H1 (cell line): ENCODE measurements at regions not wholly inside any gene's neighbourhood (a gene's known extent, or its start where the extent isn't known, plus 50 kb on each side); places are given as distances from the start of the nearest gene placed in this dataset.
A peak's percentile ranks its signal among the peaks of the same experiment; 100 is the strongest.

Experiments
- CTCF ChIA-PET: fragments of 300-600 bp; sonication (Branson Sonifier 250); formaldehyde crosslinking; loops from one replicate; lab custom pipeline; 2021; ENCODE audit not compliant: partially characterized antibody; lab: Charles Lee
- POLR2A ChIA-PET: fragments of 300-600 bp; sonication (Branson Sonifier 250); formaldehyde crosslinking; loops from one replicate; lab custom pipeline; 2021; ENCODE audit warnings: inconsistent platforms; ENCODE audit not compliant: partially characterized antibody; lab: Charles Lee
- DNase-seq, 2 experiments: peaks; one replicate each; pipeline versions ENCODE4 v3.0.0 to v3.0.0-alpha.2; 2010 to 2022; ENCODE audit warnings: low spot score in 2 of 2, low read depth in 1 of 2, mixed read lengths in 1 of 2
- FAIRE-seq: peaks from 2 replicates; lab custom pipeline; 2011; peaks lifted over from hg19 to GRCh38; lab: Jason Lieb, UNC
- H2AFZ ChIP-seq: 2 replicates; pipeline ENCODE4 v1.8.1; 2012; ENCODE audit warnings: low read length, inconsistent platforms
- H2AK5ac ChIP-seq: 2 replicates; pipeline ENCODE4 v1.6.1; 2013; ENCODE audit warnings: low read depth, low read length
- H2BK120ac ChIP-seq: replicated peaks from 2 replicates; pipeline ENCODE3; 2013; ENCODE audit warnings: low read depth, low read length, inconsistent platforms
- H2BK12ac ChIP-seq: 2 replicates; pipeline ENCODE4 v1.6.1; 2013; ENCODE audit warnings: low read depth, low read length
- H2BK15ac ChIP-seq: 2 replicates; pipeline ENCODE4 v1.6.1; 2013; ENCODE audit warnings: low read length
- H2BK20ac ChIP-seq: 2 replicates; pipeline ENCODE4 v1.6.1; 2013; ENCODE audit warnings: low read length
- H2BK5ac ChIP-seq: 2 replicates; pipeline ENCODE4 v1.6.1; 2013; ENCODE audit warnings: low read depth, low read length
- H3K14ac ChIP-seq: 2 replicates; pipeline ENCODE4 v1.6.1; 2013; ENCODE audit warnings: inconsistent platforms; ENCODE audit not compliant: insufficient read length
- H3K18ac ChIP-seq: 2 replicates; pipeline ENCODE4 v1.6.1; 2013; ENCODE audit warnings: low read length; ENCODE audit errors: extremely low read depth
- H3K23ac ChIP-seq: 2 replicates; pipeline ENCODE4 v1.6.1; 2013; ENCODE audit warnings: inconsistent platforms; ENCODE audit not compliant: insufficient read length
- H3K23me2 ChIP-seq: 2 replicates; pipeline ENCODE4 v1.6.1; 2013; ENCODE audit warnings: low read depth, low read length
- H3K27ac ChIP-seq: 2 replicates; pipeline ENCODE4 v1.6.1; 2011; ENCODE audit warnings: low read depth, low read length, inconsistent platforms
- H3K27me3 ChIP-seq, 4 experiments: replicated peaks in 1 of 4; 1 replicate in 1 of 4; 2 replicates in 3 of 4; pipeline versions ENCODE4 v1.6.1 to v1.8.1; 2011 to 2013; ENCODE audit warnings: low read length in 3 of 4, mild to moderate bottlenecking in 3 of 4, inconsistent platforms in 2 of 4, mixed read lengths in 2 of 4, moderate library complexity in 1 of 4; ENCODE audit not compliant: control insufficient read depth in 3 of 4, insufficient read depth in 3 of 4; ENCODE audit errors: extremely low read depth in 1 of 4
- H3K36me3 ChIP-seq, 4 experiments: 2 replicates each; pipeline versions ENCODE4 v1.6.1 to v1.8.1; 2011 to 2013; ENCODE audit warnings: mild to moderate bottlenecking in 4 of 4, low read length in 3 of 4, moderate library complexity in 2 of 4, control low read depth in 1 of 4, inconsistent platforms in 1 of 4; ENCODE audit not compliant: insufficient read depth in 4 of 4, control insufficient read depth in 2 of 4
- H3K4ac ChIP-seq: replicated peaks from 2 replicates; pipeline ENCODE3; 2013; ENCODE audit warnings: low read length, low read depth, mixed read lengths, inconsistent platforms; ENCODE audit not compliant: insufficient read length
- H3K4me1 ChIP-seq, 4 experiments: replicated peaks in 1 of 4; 1 replicate in 1 of 4; 2 replicates in 3 of 4; pipeline versions ENCODE4 v1.6.1 to v1.8.1; 2011 to 2013; ENCODE audit warnings: low read length in 3 of 4, inconsistent platforms in 2 of 4, mixed read lengths in 1 of 4; ENCODE audit not compliant: insufficient read depth in 4 of 4, control insufficient read depth in 3 of 4
- H3K4me2 ChIP-seq, 2 experiments: 2 replicates each; pipeline versions ENCODE4 v1.6.1 to v1.8.1; 2011 to 2013; ENCODE audit warnings: low read depth in 2 of 2, low read length in 2 of 2, control low read depth in 1 of 2, inconsistent platforms in 1 of 2, mild to moderate bottlenecking in 1 of 2; ENCODE audit not compliant: insufficient read depth in 1 of 2
- H3K4me3 ChIP-seq, 4 experiments: fragments of 200-600, 300-600 bp in 1 of 4; sonication (generic), shearing (Covaris generic), sonication (Bioruptor Twin) in 1 of 4; 2 replicates each; pipeline versions ENCODE4 v1.5.1 to v1.8.1; 2011 to 2016; ENCODE audit warnings: low read length in 4 of 4, low read depth in 3 of 4, control low read depth in 2 of 4, inconsistent platforms in 2 of 4, mild to moderate bottlenecking in 2 of 4, mixed read lengths in 1 of 4, moderate library complexity in 1 of 4; ENCODE audit not compliant: insufficient read depth in 2 of 4; ENCODE audit errors: extremely low read depth in 1 of 4
- H3K56ac ChIP-seq: replicated peaks from 2 replicates; pipeline ENCODE3; 2013; ENCODE audit warnings: low read depth, mild to moderate bottlenecking, mixed read lengths, low read length, inconsistent platforms; ENCODE audit not compliant: insufficient read length
- H3K79me1 ChIP-seq: 2 replicates; pipeline ENCODE4 v1.6.1; 2013; ENCODE audit warnings: low read depth, low read length, control low read depth
- H3K79me2 ChIP-seq, 2 experiments: 2 replicates each; pipeline versions ENCODE4 v1.6.1 to v1.8.1; 2012 to 2013; ENCODE audit warnings: low read length in 2 of 2, mild to moderate bottlenecking in 2 of 2, inconsistent platforms in 1 of 2; ENCODE audit not compliant: insufficient read depth in 2 of 2, control insufficient read depth in 1 of 2
- H3K9ac ChIP-seq, 4 experiments: replicated peaks in 1 of 4; 1 replicate in 1 of 4; 2 replicates in 3 of 4; pipeline versions ENCODE4 v1.6.1 to v1.8.1; 2011 to 2013; ENCODE audit warnings: low read depth in 3 of 4, low read length in 3 of 4, control low read depth in 2 of 4, mild to moderate bottlenecking in 2 of 4, moderate library complexity in 2 of 4, inconsistent platforms in 1 of 4; ENCODE audit errors: extremely low read depth in 1 of 4
- H3K9me3 ChIP-seq, 2 experiments: 2 replicates each; pipeline versions ENCODE4 v1.6.1 to v1.8.1; 2012 to 2013; ENCODE audit warnings: mild to moderate bottlenecking in 2 of 2, moderate library complexity in 2 of 2, control low read depth in 1 of 2, inconsistent platforms in 1 of 2, low read depth in 1 of 2, low read length in 1 of 2, mixed read lengths in 1 of 2; ENCODE audit not compliant: insufficient read depth in 2 of 2
- H4K20me1 ChIP-seq, 2 experiments: replicated peaks in 1 of 2; 2 replicates each; pipeline versions ENCODE3 to v1.8.1; 2011 to 2013; ENCODE audit warnings: inconsistent platforms in 2 of 2, low read length in 2 of 2, mild to moderate bottlenecking in 1 of 2; ENCODE audit not compliant: insufficient read depth in 2 of 2, control insufficient read depth in 1 of 2
- H4K5ac ChIP-seq: 2 replicates; pipeline ENCODE4 v1.6.1; 2013; ENCODE audit warnings: low read length, low read depth, mixed read lengths, inconsistent platforms; ENCODE audit not compliant: insufficient read length
- H4K8ac ChIP-seq: 2 replicates; pipeline ENCODE4 v1.8.0; 2013; ENCODE audit warnings: mild to moderate bottlenecking, moderate library complexity, low read length, inconsistent platforms; ENCODE audit not compliant: insufficient read depth; ENCODE audit errors: extremely low read depth
- H4K91ac ChIP-seq: replicated peaks from 2 replicates; pipeline ENCODE3; 2013; ENCODE audit warnings: low read length, mixed read lengths, inconsistent platforms; ENCODE audit not compliant: insufficient read length
- NRF1 ChIP-seq: IDR thresholded peaks from 2 replicates; pipeline ENCODE4 v1.6.1; 2011; ENCODE audit warnings: mild to moderate bottlenecking, low read depth, low read length, improper control_type of control experiment
- RAD21 ChIP-seq, 2 experiments: IDR thresholded peaks in 1 of 2; conservative IDR thresholded peaks in 1 of 2; 2 replicates each; pipeline ENCODE4 v1.6.1; 2011; ENCODE audit warnings: low read depth in 2 of 2, low read length in 2 of 2, improper control_type of control experiment in 1 of 2, inconsistent platforms in 1 of 2, mild to moderate bottlenecking in 1 of 2, moderate library complexity in 1 of 2
- WGBS, 2 experiments: shearing (Covaris generic) in 1 of 2; methylation state at CpG; one replicate each; pipeline versions ENCODE4 v1.1.6 to v1.1.7; 2013 to 2015; ENCODE audit warnings: low lambda C conversion rate in 2 of 2, mixed read lengths in 2 of 2, inconsistent platforms in 1 of 2, low coverage in 1 of 2, missing lambda C conversion rate in 1 of 2; ENCODE audit not compliant: insufficient replicate concordance in 2 of 2, insufficient coverage in 1 of 2, insufficient read length in 1 of 2; ENCODE audit errors: extremely low coverage in 1 of 2, missing lambda C conversion rate in 1 of 2; 5-methylcytosine and 5-hydroxymethylcytosine counted together
- TF ChIP-seq, protein P1 (sequence below), 3 experiments: IDR thresholded peaks; 1 replicate in 2 of 3; 2 replicates in 1 of 3; pipeline versions ENCODE4 v1.5.1 to v1.6.1; 2011; ENCODE audit warnings: low read length in 3 of 3, mild to moderate bottlenecking in 3 of 3, inconsistent platforms in 2 of 3, low read depth in 1 of 3, moderate library complexity in 1 of 3; ENCODE audit not compliant: insufficient read depth in 1 of 3; ENCODE audit errors: control extremely low read depth in 1 of 3

DNA sequence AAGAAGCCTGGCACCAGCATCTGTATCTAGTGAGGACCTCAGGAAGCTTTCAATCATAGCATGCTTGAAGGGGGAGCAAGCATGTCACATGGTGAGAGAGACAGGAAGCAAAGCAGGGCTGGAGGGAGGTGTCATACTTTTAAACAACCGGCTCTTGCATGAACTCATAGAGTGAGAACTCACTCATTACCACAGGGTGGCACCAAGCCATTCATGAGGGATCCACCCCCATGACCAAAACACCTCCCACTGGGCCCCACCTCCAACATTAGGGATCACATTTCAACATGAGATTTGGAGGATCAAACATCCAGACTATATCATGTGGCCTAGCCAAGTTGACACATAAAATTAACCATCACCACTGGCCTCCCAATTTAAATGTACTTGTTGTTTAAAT, 125.1 kb upstream of the KCND3 start:
- Histone ChIP-seq H3K79me2 (no peaks in the 10 kb centered on the region), H3K14ac (no peak overlapping the region), H4K20me1 (no peaks in the 10 kb centered on the region), H2BK12ac (no peak overlapping the region), H3K4ac (no peak overlapping the region), H3K36me3 (no peaks in the 10 kb centered on the region), H2AK5ac (no peak overlapping the region), H4K91ac (no peak overlapping the region), H2BK20ac (no peak overlapping the region), H2BK5ac (no peak overlapping the region), H3K18ac (no peak overlapping the region), H3K56ac (no peak overlapping the region), H2AFZ (no peak overlapping the region), H3K4me1 (no peaks in the 10 kb centered on the region), H2BK120ac (no peak overlapping the region), H3K23me2 (no peaks in the 10 kb centered on the region), H3K23ac (no peak overlapping the region), H3K9ac (no peak overlapping the region), H3K4me2 (no peak overlapping the region), H3K27ac (no peak overlapping the region), H3K4me3 (no peak overlapping the region), H4K8ac (no peak overlapping the region), H2BK15ac (no peak overlapping the region), H4K5ac (no peak overlapping the region), H3K27me3 (no peaks in the 10 kb centered on the region), H3K9me3 (no peaks in the 10 kb centered on the region; a peak in 1 of 4 replicates), H3K79me1 (no peaks in the 10 kb centered on the region)
- POLR2A ChIA-PET = no interaction called here
- TF ChIP-seq, protein P1, sequence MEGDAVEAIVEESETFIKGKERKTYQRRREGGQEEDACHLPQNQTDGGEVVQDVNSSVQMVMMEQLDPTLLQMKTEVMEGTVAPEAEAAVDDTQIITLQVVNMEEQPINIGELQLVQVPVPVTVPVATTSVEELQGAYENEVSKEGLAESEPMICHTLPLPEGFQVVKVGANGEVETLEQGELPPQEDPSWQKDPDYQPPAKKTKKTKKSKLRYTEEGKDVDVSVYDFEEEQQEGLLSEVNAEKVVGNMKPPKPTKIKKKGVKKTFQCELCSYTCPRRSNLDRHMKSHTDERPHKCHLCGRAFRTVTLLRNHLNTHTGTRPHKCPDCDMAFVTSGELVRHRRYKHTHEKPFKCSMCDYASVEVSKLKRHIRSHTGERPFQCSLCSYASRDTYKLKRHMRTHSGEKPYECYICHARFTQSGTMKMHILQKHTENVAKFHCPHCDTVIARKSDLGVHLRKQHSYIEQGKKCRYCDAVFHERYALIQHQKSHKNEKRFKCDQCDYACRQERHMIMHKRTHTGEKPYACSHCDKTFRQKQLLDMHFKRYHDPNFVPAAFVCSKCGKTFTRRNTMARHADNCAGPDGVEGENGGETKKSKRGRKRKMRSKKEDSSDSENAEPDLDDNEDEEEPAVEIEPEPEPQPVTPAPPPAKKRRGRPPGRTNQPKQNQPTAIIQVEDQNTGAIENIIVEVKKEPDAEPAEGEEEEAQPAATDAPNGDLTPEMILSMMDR (IDR thresholded peaks at IDR 0.05; ENCODE audit: control extremely low read depth in 1 of 3, insufficient read depth in 1 of 3, low read depth in 1 of 3, low read length in 3 of 3) = peak in 1 of 3 experiments; percentile 20; a peak in 1 of 4 replicates
- no peak for TF ChIP-seq NRF1
- TF ChIP-seq RAD21 (IDR thresholded peaks at IDR 0.05 in 1 of 2, conservative IDR thresholded peaks at IDR 0.05 in 1 of 2; ENCODE audit: low read depth in 2 of 2, low read length in 2 of 2) = peak in 1 of 2 experiments; percentile 29; a peak in 3 of 4 replicates
- FAIRE-seq (no peak), DNase-seq (peak in 1 of 2 experiments; percentile 43)
- WGBS, 2 experiments = 92% methylated on average over 1 of the region's 1 CpG; no CpG with 5 or more reads in 1 of the 2 experiments
- CTCF ChIA-PET = interaction anchor here (0.7 kb wide), 1 partner anchor 122 kb away, joined by 3 read pairs; no protein-coding TSS in a partner anchor
